ENCODE measurements at regions not wholly inside any gene's neighbourhood (a gene's known extent, or its start where the extent isn't known, plus 50 kb on each side); places are given as distances from the start of the nearest gene placed in this dataset.
"Not testable (repeated sequence)": the region's sequence is repeated elsewhere in the genome, so short reads cannot be mapped to it uniquely, and the experiment has no call there.

DNA sequence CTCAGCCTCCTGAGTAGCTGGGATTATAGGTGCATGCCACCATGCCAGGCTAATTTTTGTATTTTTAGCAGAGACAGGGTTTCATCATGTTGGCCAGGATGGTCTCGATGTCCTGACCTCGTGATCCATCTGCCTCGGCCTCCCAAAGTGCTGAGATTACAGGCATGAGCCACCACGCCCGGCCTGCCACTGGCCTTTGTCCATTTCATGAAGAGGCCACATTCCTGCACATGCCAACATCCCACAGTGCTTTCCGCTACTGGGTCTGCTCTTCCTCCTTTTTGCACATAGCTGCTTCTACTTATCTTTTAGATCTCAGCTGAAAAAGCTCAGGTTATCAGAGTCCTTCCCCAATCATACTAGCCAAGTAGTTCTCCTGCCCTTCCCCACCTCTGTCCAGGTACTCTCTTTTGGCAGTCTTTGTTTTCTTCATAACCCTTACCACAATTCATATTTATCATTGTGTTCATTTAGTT, 59.2 kb upstream of the PTPRJ start:
- ATAC-seq; H3K9ac ChIP-seq (ENCODE audit: insufficient read depth in 1 of 2, low read depth in 2 of 2, low read length in 2 of 2); H3K4me2 ChIP-seq (ENCODE audit: insufficient read depth, low read length); H2AFZ ChIP-seq (ENCODE audit: low read depth, low read length); H3K27me3 ChIP-seq (ENCODE audit: control insufficient read depth in 2 of 2, insufficient read depth in 2 of 2, low read length in 2 of 2); in situ Hi-C loops (cut with MboI); DNase-seq (ENCODE audit: extremely low read depth in 1 of 4, low spot score in 3 of 4); CTCF ChIA-PET (ENCODE audit: low intra/inter-chr PET ratio); H3K9me3 ChIP-seq (replicated peaks; ENCODE audit: control insufficient read depth, insufficient read depth, low read depth, low read length); H3K79me2 ChIP-seq (ENCODE audit: control insufficient read depth, insufficient read depth, low read length); H3K4me3 ChIP-seq; intact Hi-C loops (cut with micrococcal nuclease); FAIRE-seq; BruUV-seq (replicated peaks); H4K20me1 ChIP-seq (replicated peaks; ENCODE audit: control insufficient read depth, insufficient read depth, low read length); H3K27ac ChIP-seq (ENCODE audit: extremely low read depth, low read depth, low read length); H3K36me3 ChIP-seq (ENCODE audit: control insufficient read depth, insufficient read depth, low read length); H3K9me1 ChIP-seq (ENCODE audit: control insufficient read depth, insufficient read depth, low read length): not testable (repeated sequence)
- POLR2A ChIA-PET: interaction anchor here (0.5 to 1.2 kb wide), 3 partner anchors 34 to 73 kb away, joined by 3 to 4 read pairs (median 3); no protein-coding TSS in a partner anchor
- 63% methylated on average over 6 of the region's 6 CpGs for WGBS (ENCODE audit: insufficient coverage, low coverage, missing lambda C conversion rate)
- H3K4me1 ChIP-seq (replicated peaks in 1 of 2; ENCODE audit: control insufficient read depth in 2 of 2, insufficient read depth in 2 of 2, low read length in 2 of 2): peaks cover 21 to 27% of the 10 kb centered on the region in 2 experiments

DNA sequence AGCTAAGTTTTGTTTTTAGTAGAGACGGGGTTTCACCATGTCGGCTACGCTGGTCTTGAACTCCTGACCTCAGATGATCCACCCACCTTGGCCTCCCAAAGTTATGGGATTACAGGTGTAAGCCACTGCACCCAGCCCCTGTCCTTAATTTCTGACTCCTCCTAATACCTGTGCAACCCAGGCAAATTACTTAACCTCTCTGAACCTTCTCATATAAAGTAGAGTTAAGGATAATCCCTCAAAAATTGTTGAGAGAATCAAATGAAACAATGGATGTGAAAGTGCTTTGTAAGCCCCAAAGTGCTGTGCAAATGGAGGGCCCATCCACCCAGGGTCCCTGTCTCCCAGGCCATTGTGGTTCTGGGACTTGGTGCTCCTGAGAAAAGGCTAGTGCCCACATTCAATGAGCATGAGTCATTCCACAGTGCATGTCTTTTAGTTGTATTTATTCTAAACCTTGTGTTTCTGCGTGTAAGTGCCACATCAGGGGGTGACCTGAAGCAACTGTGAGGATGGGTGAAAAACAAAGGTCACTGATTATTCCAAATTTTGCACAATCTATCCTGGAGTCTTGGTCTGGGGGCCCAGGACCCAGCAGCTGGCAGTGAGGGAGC, 61.4 kb upstream of the PTPRJ start:
- 73% methylated on average over 4 of the region's 4 CpGs for WGBS (ENCODE audit: insufficient coverage, low coverage, missing lambda C conversion rate)
- H3K27me3 ChIP-seq (ENCODE audit: control insufficient read depth in 2 of 2, insufficient read depth in 2 of 2, low read length in 2 of 2): no peaks in the 10 kb centered on the region
- no peak for ATAC-seq
- no peak overlapping the region for H3K4me3 ChIP-seq
- H3K27ac ChIP-seq (ENCODE audit: extremely low read depth, low read depth, low read length): no peak overlapping the region
- ChIA-PET POLR2A (interaction anchor here (0.8 to 1.4 kb wide), 5 partner anchors 8 to 29 kb away, joined by 3 to 5 read pairs (median 3); no protein-coding TSS in a partner anchor), CTCF (ENCODE audit: low intra/inter-chr PET ratio) (no interaction called here)
- no peak overlapping the region for H2AFZ ChIP-seq (ENCODE audit: low read depth, low read length)
- no peak for FAIRE-seq
- H3K9ac ChIP-seq (ENCODE audit: insufficient read depth in 1 of 2, low read depth in 2 of 2, low read length in 2 of 2): no peak overlapping the region
- H3K79me2 ChIP-seq (ENCODE audit: control insufficient read depth, insufficient read depth, low read length): no peaks in the 10 kb centered on the region
- H4K20me1 ChIP-seq (replicated peaks; ENCODE audit: control insufficient read depth, insufficient read depth, low read length): no peaks in the 10 kb centered on the region
- intact Hi-C loops (cut with micrococcal nuclease): no loop called here
- H3K9me3 ChIP-seq (replicated peaks; ENCODE audit: control insufficient read depth, insufficient read depth, low read depth, low read length): no peaks in the 10 kb centered on the region
- no TSS peak for BruUV-seq (replicated peaks)
- H3K9me1 ChIP-seq (ENCODE audit: control insufficient read depth, insufficient read depth, low read length): no peaks in the 10 kb centered on the region
- H3K4me2 ChIP-seq (ENCODE audit: insufficient read depth, low read length): no peak overlapping the region
- no peak for DNase-seq (ENCODE audit: extremely low read depth in 1 of 4, low spot score in 3 of 4)
- in situ Hi-C loops (cut with MboI): no loop called here
- H3K4me1 ChIP-seq (replicated peaks in 1 of 2; ENCODE audit: control insufficient read depth in 2 of 2, insufficient read depth in 2 of 2, low read length in 2 of 2): peaks cover 26 to 45% of the 10 kb centered on the region in 2 experiments
- H3K36me3 ChIP-seq (ENCODE audit: control insufficient read depth, insufficient read depth, low read length): no peaks in the 10 kb centered on the region
- TF ChIP-seq ZNF668 (CRISPR knock-in tag; IDR thresholded peaks at IDR 0.05) (no peak), BCOR (IDR thresholded peaks at IDR 0.05) (peak; percentile 81), ZNF584 (CRISPR knock-in tag; IDR thresholded peaks at IDR 0.05; ENCODE audit: low read depth) (no peak), ZBED1 (IDR thresholded peaks at IDR 0.05) (no peak), KDM1A (IDR thresholded peaks at IDR 0.05) (peak in 1 of 2 experiments; percentile 35; a peak in 1 of 4 replicates), ZFP36 (IDR thresholded peaks at IDR 0.05; ENCODE audit: low read depth, low read length, partially characterized antibody) (peak; percentile 35), ZNF740 (CRISPR knock-in tag; IDR thresholded peaks at IDR 0.05) (no peak), ZNF740 (tag; IDR thresholded peaks at IDR 0.05) (no peak), HMGN3 (IDR thresholded peaks at IDR 0.05; ENCODE audit: borderline replicate concordance, extremely low read depth, insufficient read length, low read depth, low read length) (no peak), ZNF347 (CRISPR knock-in tag; IDR thresholded peaks at IDR 0.05; ENCODE audit: low read depth) (no peak)
- TF ChIP-seq, protein P1, sequence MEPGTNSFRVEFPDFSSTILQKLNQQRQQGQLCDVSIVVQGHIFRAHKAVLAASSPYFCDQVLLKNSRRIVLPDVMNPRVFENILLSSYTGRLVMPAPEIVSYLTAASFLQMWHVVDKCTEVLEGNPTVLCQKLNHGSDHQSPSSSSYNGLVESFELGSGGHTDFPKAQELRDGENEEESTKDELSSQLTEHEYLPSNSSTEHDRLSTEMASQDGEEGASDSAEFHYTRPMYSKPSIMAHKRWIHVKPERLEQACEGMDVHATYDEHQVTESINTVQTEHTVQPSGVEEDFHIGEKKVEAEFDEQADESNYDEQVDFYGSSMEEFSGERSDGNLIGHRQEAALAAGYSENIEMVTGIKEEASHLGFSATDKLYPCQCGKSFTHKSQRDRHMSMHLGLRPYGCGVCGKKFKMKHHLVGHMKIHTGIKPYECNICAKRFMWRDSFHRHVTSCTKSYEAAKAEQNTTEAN (CRISPR knock-in tag; IDR thresholded peaks at IDR 0.05): no peak
- TF ChIP-seq, protein P2, sequence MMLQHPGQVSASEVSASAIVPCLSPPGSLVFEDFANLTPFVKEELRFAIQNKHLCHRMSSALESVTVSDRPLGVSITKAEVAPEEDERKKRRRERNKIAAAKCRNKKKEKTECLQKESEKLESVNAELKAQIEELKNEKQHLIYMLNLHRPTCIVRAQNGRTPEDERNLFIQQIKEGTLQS (IDR thresholded peaks at IDR 0.05): peak; percentile 23; the same call in 1 of the 2 replicates
- TF ChIP-seq, protein P2 (CRISPR knock-in tag; conservative IDR thresholded peaks at IDR 0.05): no peak

Measured in K562 (cell line).